ENCODE measurements at regions not wholly inside any gene's neighbourhood (a gene's known extent, or its start where the extent isn't known, plus 50 kb on each side); places are given as distances from the start of the nearest gene placed in this dataset.

DNA sequence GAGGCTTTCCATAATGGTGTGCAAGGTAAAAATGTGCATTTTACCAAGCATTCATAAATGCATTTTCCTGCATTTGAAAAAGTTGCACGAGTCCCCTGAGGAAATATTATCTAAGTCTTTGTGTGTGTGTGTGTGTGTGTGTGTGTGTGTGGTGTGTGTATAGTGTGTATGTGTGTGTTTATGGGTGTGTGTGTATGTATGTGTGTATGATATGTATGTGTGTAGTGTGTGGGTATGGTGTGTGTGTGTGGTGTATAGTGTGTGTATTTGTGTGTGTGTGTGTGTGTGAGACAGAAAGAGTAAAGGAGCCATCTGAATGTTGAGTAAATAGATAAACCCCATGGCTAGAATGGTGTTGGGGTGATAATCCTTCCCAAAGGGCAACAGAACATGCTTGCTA is 229.6 kb upstream of the TBC1D5 start:
- TF ChIP-seq NFIC (IDR thresholded peaks at IDR 0.05), result no peak
- no peak for TF ChIP-seq TAF1 (IDR thresholded peaks at IDR 0.05; ENCODE audit: low read depth)
- no peak for TF ChIP-seq RAD21 (IDR thresholded peaks at IDR 0.05; ENCODE audit: low read depth)
- no peak for TF ChIP-seq EGR1 (IDR thresholded peaks at IDR 0.05)
- no peak for TF ChIP-seq CEBPB (IDR thresholded peaks at IDR 0.05)
- TF ChIP-seq TEAD4 (IDR thresholded peaks at IDR 0.05), result no peak
- TF ChIP-seq CREB1 (IDR thresholded peaks at IDR 0.05; ENCODE audit: low read depth), result no peak
- no peak for TF ChIP-seq USF1 (IDR thresholded peaks at IDR 0.05)
- TF ChIP-seq TCF12 (IDR thresholded peaks at IDR 0.05; ENCODE audit: low read depth), result no peak
- TF ChIP-seq MAX (IDR thresholded peaks at IDR 0.05), result no peak
- TF ChIP-seq, protein P1, sequence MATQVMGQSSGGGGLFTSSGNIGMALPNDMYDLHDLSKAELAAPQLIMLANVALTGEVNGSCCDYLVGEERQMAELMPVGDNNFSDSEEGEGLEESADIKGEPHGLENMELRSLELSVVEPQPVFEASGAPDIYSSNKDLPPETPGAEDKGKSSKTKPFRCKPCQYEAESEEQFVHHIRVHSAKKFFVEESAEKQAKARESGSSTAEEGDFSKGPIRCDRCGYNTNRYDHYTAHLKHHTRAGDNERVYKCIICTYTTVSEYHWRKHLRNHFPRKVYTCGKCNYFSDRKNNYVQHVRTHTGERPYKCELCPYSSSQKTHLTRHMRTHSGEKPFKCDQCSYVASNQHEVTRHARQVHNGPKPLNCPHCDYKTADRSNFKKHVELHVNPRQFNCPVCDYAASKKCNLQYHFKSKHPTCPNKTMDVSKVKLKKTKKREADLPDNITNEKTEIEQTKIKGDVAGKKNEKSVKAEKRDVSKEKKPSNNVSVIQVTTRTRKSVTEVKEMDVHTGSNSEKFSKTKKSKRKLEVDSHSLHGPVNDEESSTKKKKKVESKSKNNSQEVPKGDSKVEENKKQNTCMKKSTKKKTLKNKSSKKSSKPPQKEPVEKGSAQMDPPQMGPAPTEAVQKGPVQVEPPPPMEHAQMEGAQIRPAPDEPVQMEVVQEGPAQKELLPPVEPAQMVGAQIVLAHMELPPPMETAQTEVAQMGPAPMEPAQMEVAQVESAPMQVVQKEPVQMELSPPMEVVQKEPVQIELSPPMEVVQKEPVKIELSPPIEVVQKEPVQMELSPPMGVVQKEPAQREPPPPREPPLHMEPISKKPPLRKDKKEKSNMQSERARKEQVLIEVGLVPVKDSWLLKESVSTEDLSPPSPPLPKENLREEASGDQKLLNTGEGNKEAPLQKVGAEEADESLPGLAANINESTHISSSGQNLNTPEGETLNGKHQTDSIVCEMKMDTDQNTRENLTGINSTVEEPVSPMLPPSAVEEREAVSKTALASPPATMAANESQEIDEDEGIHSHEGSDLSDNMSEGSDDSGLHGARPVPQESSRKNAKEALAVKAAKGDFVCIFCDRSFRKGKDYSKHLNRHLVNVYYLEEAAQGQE (IDR thresholded peaks at IDR 0.05; ENCODE audit: low read depth), result no peak
- no peak for TF ChIP-seq EP300 (IDR thresholded peaks at IDR 0.05; ENCODE audit: borderline replicate concordance)

GRCh38 chr3:17969985-17970568 is 227.6 kb upstream of the TBC1D5 start:
- TF ChIP-seq NFIC (IDR thresholded peaks at IDR 0.05) (no peak), TEAD4 (IDR thresholded peaks at IDR 0.05) (no peak), YY1 (IDR thresholded peaks at IDR 0.05; ENCODE audit: low read depth) (no peak), RAD21 (IDR thresholded peaks at IDR 0.05; ENCODE audit: low read depth) (no peak), CEBPB (IDR thresholded peaks at IDR 0.05) (no peak), EGR1 (IDR thresholded peaks at IDR 0.05) (no peak), FOXM1 (IDR thresholded peaks at IDR 0.05; ENCODE audit: borderline replicate concordance, low read depth) (no peak), ZBTB7A (IDR thresholded peaks at IDR 0.05; ENCODE audit: low read depth) (no peak), MAX (IDR thresholded peaks at IDR 0.05) (no peak), TCF12 (IDR thresholded peaks at IDR 0.05; ENCODE audit: low read depth) (no peak), TAF1 (IDR thresholded peaks at IDR 0.05; ENCODE audit: low read depth) (no peak), USF1 (IDR thresholded peaks at IDR 0.05) (no peak), EP300 (IDR thresholded peaks at IDR 0.05; ENCODE audit: borderline replicate concordance) (no peak), CREB1 (IDR thresholded peaks at IDR 0.05; ENCODE audit: low read depth) (no peak)
- TF ChIP-seq, protein P1 (IDR thresholded peaks at IDR 0.05; ENCODE audit: low read depth), result no peak

DNA sequence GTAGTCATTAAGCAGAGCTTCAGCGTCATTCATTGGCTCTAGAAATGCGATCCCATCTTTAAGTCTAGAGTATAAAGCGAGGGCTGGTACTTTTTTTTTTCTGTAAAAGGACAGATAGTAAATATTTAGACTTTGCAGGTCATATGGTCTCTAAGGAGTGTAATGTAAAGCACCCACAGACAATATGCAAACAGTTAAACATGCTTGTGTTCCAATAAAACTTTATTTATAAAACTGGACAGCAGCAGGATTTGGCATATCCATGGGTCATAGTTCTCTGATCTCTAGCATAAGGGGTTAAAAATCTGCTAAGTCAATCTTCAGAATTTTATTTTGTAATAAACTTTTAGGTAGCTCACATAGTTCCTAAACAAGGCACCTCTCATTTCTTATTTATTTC is 226.8 kb upstream of the TBC1D5 start:
- TF ChIP-seq ZBTB7A (IDR thresholded peaks at IDR 0.05; ENCODE audit: low read depth) (no peak), EP300 (IDR thresholded peaks at IDR 0.05; ENCODE audit: borderline replicate concordance) (no peak), USF1 (IDR thresholded peaks at IDR 0.05) (no peak), CREB1 (IDR thresholded peaks at IDR 0.05; ENCODE audit: low read depth) (no peak), RAD21 (IDR thresholded peaks at IDR 0.05; ENCODE audit: low read depth) (no peak), NFIC (IDR thresholded peaks at IDR 0.05) (no peak), TAF1 (IDR thresholded peaks at IDR 0.05; ENCODE audit: low read depth) (no peak), FOXM1 (IDR thresholded peaks at IDR 0.05; ENCODE audit: borderline replicate concordance, low read depth) (no peak), TEAD4 (IDR thresholded peaks at IDR 0.05) (no peak)
- TF ChIP-seq, protein P1 (IDR thresholded peaks at IDR 0.05; ENCODE audit: low read depth), result no peak

All from Ishikawa (cell line).